NCI-H146 (cell line): ENCODE measurements at regions not wholly inside any gene's neighbourhood (a gene's known extent, or its start where the extent isn't known, plus 50 kb on each side); places are given as distances from the start of the nearest gene placed in this dataset.
"Not testable (repeated sequence)": the region's sequence is repeated elsewhere in the genome, so short reads cannot be mapped to it uniquely, and the experiment has no call there.

Experiments
- DNase-seq: peaks from one replicate; lab custom pipeline; 2025; lab: John Stamatoyannopoulos, UW

DNA sequence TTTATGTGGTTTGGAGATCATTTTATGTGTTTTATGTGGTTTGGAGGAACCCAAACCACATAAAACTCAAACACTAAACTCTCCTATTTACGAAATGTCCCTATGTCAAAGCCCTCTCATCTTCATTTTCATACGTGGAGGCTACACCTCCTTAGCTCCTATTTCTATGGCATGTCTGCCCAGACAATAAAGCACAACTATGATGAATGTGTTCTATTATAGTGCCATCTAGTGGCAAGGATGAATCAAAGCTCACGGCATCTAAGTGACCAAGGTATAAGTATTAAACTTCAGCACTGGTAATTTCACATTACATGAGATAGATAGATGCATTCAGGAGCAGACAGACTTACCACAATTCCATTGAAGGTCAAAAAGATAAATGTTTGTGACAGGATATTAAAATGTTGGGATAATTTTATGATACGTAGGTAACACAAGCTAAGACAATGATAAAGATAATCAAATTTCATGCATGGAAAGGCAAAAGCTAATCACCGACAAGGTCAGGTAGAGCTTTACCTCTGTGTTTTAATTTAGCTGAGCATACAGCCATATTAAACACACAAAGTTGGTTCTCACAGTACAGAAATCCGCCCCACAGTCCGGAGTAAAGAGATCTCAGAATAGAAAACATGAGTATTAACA, 130.6 kb upstream of the FHIT start:
- DNase-seq, result peak; percentile 6

- DNase-seq, result no peak
Observed at GRCh38 chr3:61387817-61388216, 136.6 kb upstream of the FHIT start.

DNA sequence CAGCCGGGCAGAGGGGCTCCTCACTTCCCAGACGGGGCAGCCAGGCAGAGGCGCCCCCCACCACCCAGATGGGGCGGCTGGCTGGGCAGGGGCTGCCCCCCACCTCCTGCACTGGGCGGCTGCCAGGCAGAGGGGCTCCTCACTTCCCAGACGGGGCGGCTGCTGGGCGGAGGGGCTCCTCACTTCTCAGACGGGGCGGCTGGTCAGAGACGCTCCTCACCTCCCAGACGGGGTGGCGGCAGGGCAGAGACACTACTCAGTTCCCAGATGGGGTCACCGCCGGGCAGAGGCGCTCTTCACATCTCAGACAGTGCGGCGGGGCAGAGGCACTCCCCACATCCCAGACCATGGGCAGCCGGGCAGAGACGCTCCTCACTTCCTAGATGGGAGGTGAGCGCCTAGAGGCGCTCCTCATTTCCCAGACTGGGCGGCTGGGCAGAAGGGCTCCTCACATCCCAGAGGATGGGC, 142.3 kb upstream of the FHIT start:
- not testable (repeated sequence) for DNase-seq

GRCh38 chr3:61401359-61401758, 150.1 kb upstream of the FHIT start:
- no peak for DNase-seq

DNA sequence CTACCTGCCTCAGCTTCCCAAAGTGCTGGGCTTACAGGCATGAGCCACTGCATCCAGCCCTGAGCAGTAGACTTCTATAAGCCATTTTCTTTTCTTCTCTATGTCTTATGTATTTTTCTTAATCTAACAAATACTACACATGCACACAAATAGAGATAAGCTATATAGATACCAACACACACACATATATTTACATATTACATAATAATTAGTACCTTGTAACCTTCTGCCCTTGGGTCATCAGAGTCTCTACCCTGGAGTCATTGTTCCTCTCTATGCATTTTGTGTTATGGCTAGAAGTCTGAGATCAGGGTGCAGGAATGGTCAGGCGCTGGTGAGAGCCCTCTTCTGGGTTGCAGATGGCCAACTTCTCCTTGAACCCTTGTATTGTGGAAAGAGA, 154.0 kb upstream of the PTPRG start:
- DNase-seq, result no peak

- DNase-seq, result peak; percentile 39
Observed at GRCh38 chr3:61409638-61410037, 151.7 kb upstream of the PTPRG start.

DNA sequence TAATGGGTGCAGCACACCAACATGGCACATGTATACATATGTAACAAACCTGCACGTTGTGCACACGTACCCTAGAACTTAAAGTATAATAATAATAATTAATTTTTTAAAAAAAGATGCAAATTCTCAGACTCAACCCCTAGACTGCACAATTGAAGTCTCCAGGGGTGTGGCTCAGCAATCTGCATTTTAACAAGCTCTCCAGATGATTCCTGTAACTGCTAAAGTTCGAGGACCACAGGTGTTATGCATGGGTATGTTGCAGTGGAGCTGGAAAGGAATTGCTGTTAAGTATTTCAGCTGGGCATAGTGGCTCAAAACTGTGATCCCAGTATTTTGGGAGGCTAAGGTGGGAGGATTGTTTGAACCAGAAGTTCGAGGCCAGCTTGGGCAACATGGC, 151.0 kb upstream of the PTPRG start:
- DNase-seq, result not testable (repeated sequence)

DNA sequence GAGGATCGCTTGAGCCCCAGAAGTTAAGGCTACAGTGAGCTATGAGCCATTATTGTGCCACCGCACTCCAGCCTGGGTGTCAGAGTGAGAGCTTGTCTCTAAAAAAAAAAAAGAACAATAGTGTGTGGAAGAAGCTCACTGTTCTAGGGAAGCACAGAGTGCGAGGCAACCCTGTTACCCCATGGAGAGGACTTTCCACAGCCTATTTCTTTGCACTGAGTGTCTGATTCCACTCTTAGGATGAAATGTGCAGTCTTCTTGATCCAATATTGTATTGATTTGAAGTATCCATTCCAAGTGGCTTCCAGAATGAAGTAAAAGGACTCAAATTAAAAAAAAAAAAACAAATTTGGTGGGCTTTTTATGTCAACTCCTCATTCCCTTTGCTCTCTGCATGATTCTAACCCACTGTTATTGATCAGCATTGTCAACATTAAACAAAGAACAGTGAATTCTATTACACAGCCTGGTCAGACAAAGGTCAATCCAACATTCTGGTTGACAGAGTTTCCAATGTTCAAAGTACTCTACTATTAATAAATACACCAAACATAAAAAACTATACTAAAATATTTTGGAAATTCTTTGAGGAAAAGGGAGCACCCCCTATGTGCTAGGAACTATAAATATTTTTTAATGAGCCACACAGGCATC, 150.2 kb upstream of the PTPRG start:
- no peak for DNase-seq

GRCh38 chr3:61414456-61414855, 146.9 kb upstream of the PTPRG start:
- no peak for DNase-seq

DNA sequence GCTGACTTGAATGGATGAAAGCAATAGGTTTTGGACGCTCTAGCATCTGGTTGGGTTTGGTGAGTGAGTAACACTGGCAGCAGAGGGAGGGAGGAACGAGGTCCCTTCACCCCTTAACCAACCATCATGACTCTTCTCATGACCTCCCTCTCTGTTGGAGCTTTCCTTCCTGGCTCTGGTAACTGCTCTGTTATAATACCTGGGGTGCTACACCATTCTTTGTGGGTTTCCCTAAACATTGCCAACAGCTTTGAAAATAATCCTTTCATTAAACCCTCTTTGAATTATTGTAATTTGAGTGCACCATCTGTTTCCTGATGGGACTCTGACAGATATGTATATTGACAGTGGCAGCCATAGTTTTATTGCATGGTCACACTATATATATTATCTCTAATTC, 146.2 kb upstream of the PTPRG start:
- DNase-seq, result peak; percentile 63

DNA sequence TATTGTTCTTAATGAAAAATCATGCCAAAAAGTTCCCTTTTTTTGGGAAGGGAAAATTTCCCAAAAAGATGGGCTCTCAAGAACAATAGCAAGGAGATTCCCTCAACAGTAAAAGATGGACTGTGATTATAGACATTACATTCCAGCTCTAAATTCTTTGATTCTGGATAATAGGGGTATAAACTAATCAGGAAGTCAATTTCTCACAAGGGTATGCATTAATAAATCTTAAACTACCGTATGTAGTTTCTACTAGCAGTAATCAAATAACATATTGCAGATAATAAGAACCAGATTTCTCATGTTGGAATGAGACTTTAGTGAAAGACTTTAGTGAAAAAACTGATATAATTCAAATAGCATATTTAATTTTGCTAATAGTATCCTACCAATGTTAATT, 144.8 kb upstream of the PTPRG start:
- DNase-seq, result no peak

DNA sequence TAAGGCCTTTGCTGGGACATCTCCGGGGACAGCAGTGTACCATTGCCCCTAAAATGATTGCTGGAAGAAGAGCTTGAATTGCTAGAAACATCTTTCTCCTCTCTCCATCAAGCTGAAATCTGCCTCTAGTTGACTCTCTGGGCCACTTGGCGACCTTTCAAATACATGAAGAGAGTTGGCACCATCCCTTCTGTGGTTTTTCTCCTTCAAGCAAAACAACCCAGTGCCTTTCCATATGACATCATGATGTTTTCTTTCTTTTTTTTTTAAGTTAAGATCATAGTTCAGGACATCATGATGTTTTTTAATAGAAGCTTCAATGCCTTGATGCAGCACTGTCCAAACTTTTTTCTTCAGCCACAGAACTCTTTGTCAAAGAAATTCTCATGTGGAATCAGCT, 144.0 kb upstream of the PTPRG start:
- DNase-seq, result no peak

GRCh38 chr3:61420136-61420759, 141.1 kb upstream of the PTPRG start:
- no peak for DNase-seq

- DNase-seq, result no peak
Observed at GRCh38 chr3:61422945-61423673, 138.3 kb upstream of the PTPRG start.

DNA sequence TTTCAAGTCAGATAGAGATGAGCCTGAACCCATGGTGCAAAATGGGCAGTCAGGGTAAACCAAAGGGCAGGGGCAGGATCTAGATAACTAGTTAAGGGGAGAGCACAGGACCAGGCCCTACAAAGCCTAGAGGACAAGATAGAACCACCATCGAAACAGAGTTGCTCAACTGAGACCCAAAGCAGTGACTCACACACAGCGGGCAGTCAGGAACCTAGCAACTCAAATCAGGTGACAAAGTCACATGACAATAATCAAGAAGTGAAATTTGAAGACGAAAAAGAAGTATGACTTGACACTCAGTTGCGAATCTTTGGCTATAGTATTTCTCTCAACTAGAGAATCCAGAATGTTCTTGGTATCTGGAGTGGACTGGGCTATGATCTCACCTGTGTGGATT, 136.0 kb upstream of the PTPRG start:
- no peak for DNase-seq

- no peak for DNase-seq
Observed at GRCh38 chr3:61429106-61429505, 132.3 kb upstream of the PTPRG start.

DNA sequence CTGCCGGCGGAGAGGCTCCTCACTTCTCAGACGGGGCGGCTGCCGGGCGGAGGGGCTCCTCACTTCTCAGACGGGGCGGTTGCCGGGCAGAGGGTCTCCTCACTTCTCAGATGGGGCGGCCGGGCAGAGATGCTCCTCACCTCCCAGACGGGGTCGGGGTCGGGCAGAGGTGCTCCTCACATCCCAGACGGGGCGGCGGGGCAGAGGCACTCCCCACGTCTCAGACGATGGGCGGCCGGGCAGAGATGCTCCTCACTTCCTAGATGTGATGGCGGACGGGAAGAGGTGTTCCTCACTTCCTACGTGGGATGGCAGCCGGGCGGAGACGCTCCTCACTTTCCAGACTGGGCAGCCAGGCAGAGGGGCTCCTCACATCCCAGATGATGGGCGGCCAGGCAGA, 126.5 kb upstream of the PTPRG start:
- not testable (repeated sequence) for DNase-seq

DNA sequence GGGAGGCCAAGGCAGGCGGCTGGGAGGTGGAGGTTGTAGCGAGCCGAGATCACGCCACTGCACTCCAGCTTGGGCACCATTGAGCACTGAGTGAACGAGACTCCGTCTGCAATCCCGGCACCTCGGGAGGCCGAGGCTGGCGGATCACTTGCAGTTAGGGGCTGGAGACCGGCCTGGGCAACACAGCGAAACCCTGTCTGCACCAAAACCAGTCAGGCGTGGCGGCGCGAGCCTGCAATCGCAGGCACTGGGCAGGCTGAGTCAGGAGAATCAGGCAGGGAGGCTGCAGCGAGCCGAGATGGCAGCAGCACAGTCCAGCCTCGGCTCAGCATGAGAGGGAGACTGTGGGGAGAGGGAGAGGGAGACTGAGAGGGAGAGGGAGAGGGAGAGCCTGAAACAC, 126.0 kb upstream of the PTPRG start:
- not testable (repeated sequence) for DNase-seq

- DNase-seq, result peak; percentile 34
Observed at GRCh38 chr3:61438253-61439121, 122.9 kb upstream of the PTPRG start.

GRCh38 chr3:61439122-61439458, 122.3 kb upstream of the PTPRG start:
- peak; percentile 34 for DNase-seq

DNA sequence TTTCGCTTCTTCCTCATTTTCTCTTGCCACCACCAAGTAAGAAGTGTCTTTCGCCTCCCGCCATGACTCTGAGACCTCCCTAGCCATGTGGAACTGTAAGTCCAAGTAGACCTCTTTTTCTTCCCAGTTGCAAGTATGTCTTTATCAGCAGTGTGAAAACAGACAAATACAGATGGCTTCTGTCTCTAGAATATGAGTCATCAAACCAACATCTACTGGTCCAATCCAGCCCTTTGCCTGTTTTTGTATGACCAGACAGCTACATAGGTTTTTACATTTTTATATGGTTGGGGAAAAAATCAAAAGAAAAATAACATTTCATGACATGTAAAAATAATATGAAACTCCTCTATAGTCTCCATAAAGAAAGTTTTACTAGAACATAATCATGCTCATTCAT, 118.7 kb upstream of the PTPRG start:
- DNase-seq, result no peak

GRCh38 chr3:61443886-61444285, 117.5 kb upstream of the PTPRG start:
- DNase-seq, result no peak
